GM23338 (cell line): ENCODE measurements at regions not wholly inside any gene's neighbourhood (a gene's known extent, or its start where the extent isn't known, plus 50 kb on each side); places are given as distances from the start of the nearest gene placed in this dataset.

Experiments used
- ETS1 ChIP-seq: IDR thresholded peaks from 2 replicates; pipeline ENCODE4 v1.6.1; 2016; ENCODE audit warnings: antibody characterized with exemption
- JUNB ChIP-seq: IDR thresholded peaks from one replicate; pipeline ENCODE4 v1.6.1; 2016; ENCODE audit warnings: antibody characterized with exemption; ENCODE audit not compliant: unreplicated experiment
- REST ChIP-seq: IDR thresholded peaks from one replicate; pipeline ENCODE4 v1.6.1; 2018; ENCODE audit warnings: antibody characterized with exemption; ENCODE audit not compliant: unreplicated experiment
- STAT1 ChIP-seq: IDR thresholded peaks from one replicate; pipeline ENCODE4 v1.6.1; 2016; ENCODE audit warnings: antibody characterized with exemption; ENCODE audit not compliant: unreplicated experiment
- ZNF331 ChIP-seq: fragments of 250-450 bp; sonication (Bioruptor Pico); IDR thresholded peaks from 2 replicates; pipeline ENCODE4 v1.5.0; 2020; ENCODE audit warnings: low read depth, mild to moderate bottlenecking, moderate library complexity
- ZNF462 ChIP-seq: fragments of 250-450 bp; sonication (Bioruptor Pico); IDR thresholded peaks from 2 replicates; pipeline ENCODE4 v1.5.0; 2020; ENCODE audit warnings: mild to moderate bottlenecking, moderate library complexity

- TF ChIP-seq ZNF462 (CRISPR knock-in tag), result no peak
- TF ChIP-seq REST, result no peak
- no peak for TF ChIP-seq ETS1
- TF ChIP-seq JUNB, result no peak
- TF ChIP-seq ZNF331 (CRISPR knock-in tag), result no peak
- TF ChIP-seq STAT1, result no peak
Observed at GRCh38 chr19:29402563-29402962, 123.2 kb upstream of the VSTM2B start (continued).
